Neural cell (in vitro differentiated cells): ENCODE measurements at regions not wholly inside any gene's neighbourhood (a gene's known extent, or its start where the extent isn't known, plus 50 kb on each side); places are given as distances from the start of the nearest gene placed in this dataset.

Experiments used
- H2AFZ ChIP-seq: fragments of 200-600, 300-800 bp; sonication (generic), shearing (Covaris generic); 2 replicates; pipeline ENCODE4 v1.6.0; 2014; ENCODE audit warnings: low read depth, mild to moderate bottlenecking, antibody characterized with exemption, low read length, moderate library complexity
- H3F3A ChIP-seq: fragments of 200-600 bp; shearing (Covaris generic); 2 replicates; pipeline ENCODE4 v1.6.1; 2016; ENCODE audit warnings: mild to moderate bottlenecking, moderate library complexity, mixed read lengths, antibody characterized with exemption, low read length; ENCODE audit not compliant: insufficient read depth, poor library complexity, severe bottlenecking
- H3K27ac ChIP-seq: fragments of 200-600, 300-800 bp; sonication (generic), shearing (Covaris generic); 2 replicates; pipeline ENCODE4 v1.5.1; 2014; ENCODE audit warnings: mild to moderate bottlenecking, low read length, moderate library complexity
- H3K27me3 ChIP-seq: fragments of 300-800, 200-600 bp; sonication (generic), shearing (Covaris generic); 2 replicates; pipeline ENCODE4 v1.6.0; 2014; ENCODE audit warnings: mild to moderate bottlenecking, low read depth, low read length, moderate library complexity; ENCODE audit not compliant: insufficient read depth
- H3K36me3 ChIP-seq: fragments of 300-800, 200-600 bp; sonication (generic), shearing (Covaris generic); 2 replicates; pipeline ENCODE4 v1.5.1; 2014; ENCODE audit warnings: mild to moderate bottlenecking, antibody characterized with exemption, low read length, moderate library complexity; ENCODE audit not compliant: insufficient read depth
- H3K4me2 ChIP-seq: fragments of 300-800, 200-600 bp; sonication (generic), shearing (Covaris generic); 2 replicates; pipeline ENCODE4 v1.6.0; 2014; ENCODE audit warnings: mild to moderate bottlenecking, low read length
- H3K4me3 ChIP-seq: fragments of 300-800, 200-600 bp; sonication (generic), shearing (Covaris generic); 2 replicates; pipeline ENCODE4 v1.5.1; 2014; ENCODE audit warnings: mild to moderate bottlenecking, low read length, moderate library complexity
- H3K79me2 ChIP-seq: fragments of 200-600 bp; shearing (Covaris generic); replicated peaks from 2 replicates; pipeline ENCODE4 v1.6.0; 2014; ENCODE audit warnings: mild to moderate bottlenecking, low read length, moderate library complexity; ENCODE audit not compliant: insufficient read depth
- H3K9ac ChIP-seq: fragments of 300-800, 200-600 bp; sonication (generic), shearing (Covaris generic); 2 replicates; pipeline ENCODE4 v1.6.1; 2016; ENCODE audit warnings: mild to moderate bottlenecking, low read length, mixed read lengths
- H3K9me2 ChIP-seq: fragments of 200-600 bp; shearing (Covaris generic); 2 replicates; pipeline ENCODE4 v1.6.1; 2016; ENCODE audit warnings: mild to moderate bottlenecking, low read length, mixed read lengths; ENCODE audit not compliant: insufficient read depth
- H3K9me3 ChIP-seq: fragments of 200-600, 300-800 bp; sonication (generic), shearing (Covaris generic); 2 replicates; pipeline ENCODE4 v1.6.1; 2016; ENCODE audit warnings: mild to moderate bottlenecking, mixed run types, low read length, moderate library complexity, mixed read lengths
- H4K20me1 ChIP-seq: fragments of 200-600 bp; shearing (Covaris generic); 2 replicates; pipeline ENCODE4 v1.6.1; 2016; ENCODE audit warnings: mild to moderate bottlenecking, mixed run types; ENCODE audit not compliant: insufficient read depth
- CTCF ChIP-seq: fragments of 450-650 bp; IDR thresholded peaks from 2 replicates; pipeline ENCODE4 v1.5.1; 2014; ENCODE audit warnings: antibody characterized with exemption, mild to moderate bottlenecking, moderate library complexity; ENCODE audit not compliant: poor library complexity, severe bottlenecking
- EP300 ChIP-seq: fragments of 450-650 bp; conservative IDR thresholded peaks from 2 replicates; pipeline ENCODE4 v1.6.1; 2014; ENCODE audit warnings: antibody characterized with exemption, mild to moderate bottlenecking, moderate library complexity; ENCODE audit not compliant: poor library complexity, severe bottlenecking
- EZH2 ChIP-seq: fragments of 200-600, 300-800 bp; shearing (Covaris generic), sonication (generic); IDR thresholded peaks from 2 replicates; pipeline ENCODE4 v1.6.1; 2014; ENCODE audit warnings: antibody characterized with exemption, low read length, borderline replicate concordance, mild to moderate bottlenecking; ENCODE audit not compliant: insufficient read depth, poor library complexity, severe bottlenecking
- MXI1 ChIP-seq: fragments of 450-650 bp; conservative IDR thresholded peaks from 2 replicates; pipeline ENCODE4 v1.6.1; 2014; ENCODE audit warnings: antibody characterized with exemption, mild to moderate bottlenecking; ENCODE audit not compliant: poor library complexity, severe bottlenecking
- POLR2AphosphoS5 ChIP-seq: IDR thresholded peaks from 2 replicates; pipeline ENCODE4 v1.6.1; 2012
- RAD21 ChIP-seq: fragments of 450-650 bp; conservative IDR thresholded peaks from 2 replicates; pipeline ENCODE4 v1.6.1; 2014; ENCODE audit warnings: antibody characterized with exemption, mild to moderate bottlenecking, moderate library complexity
- REST ChIP-seq: IDR thresholded peaks from 2 replicates; pipeline ENCODE4 v1.6.1; 2012; ENCODE audit warnings: borderline replicate concordance
- SMC3 ChIP-seq: fragments of 450-650 bp; conservative IDR thresholded peaks from 2 replicates; pipeline ENCODE4 v1.6.1; 2014; ENCODE audit warnings: antibody characterized with exemption, mild to moderate bottlenecking, moderate library complexity; ENCODE audit not compliant: poor library complexity
- TAF1 ChIP-seq: IDR thresholded peaks from 2 replicates; pipeline ENCODE4 v1.6.1; 2012; ENCODE audit warnings: low read depth

DNA sequence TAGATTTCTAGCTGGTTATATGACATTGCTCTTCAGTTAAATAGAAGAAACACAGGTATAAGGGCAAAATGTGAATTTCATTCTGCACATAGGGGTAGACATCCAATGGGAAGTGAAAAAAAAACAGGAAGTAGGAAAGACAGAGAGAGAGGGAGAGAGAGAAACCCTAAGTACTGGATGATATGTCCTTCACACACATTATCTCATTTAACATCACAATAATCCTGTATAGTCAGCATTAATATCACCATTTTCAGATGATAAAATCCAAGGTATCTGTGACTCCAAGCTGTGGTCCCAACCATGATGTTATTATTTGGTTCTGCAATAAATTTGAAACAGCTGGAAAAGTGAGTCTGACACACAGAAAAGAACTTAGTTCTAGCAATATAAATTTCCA, 759.9 kb downstream of the SATB2 start:
- Histone ChIP-seq H2AFZ (no peak overlapping the region), H3F3A (no peaks in the 10 kb centered on the region), H3K79me2 (no peaks in the 10 kb centered on the region), H4K20me1 (no peaks in the 10 kb centered on the region), H3K4me2 (no peak overlapping the region), H3K36me3 (no peaks in the 10 kb centered on the region), H3K9me2 (no peaks in the 10 kb centered on the region), H3K9ac (no peak overlapping the region), H3K9me3 (no peaks in the 10 kb centered on the region), H3K4me3 (no peak overlapping the region), H3K27me3 (no peaks in the 10 kb centered on the region), H3K27ac (no peak overlapping the region)
- TF ChIP-seq CTCF, result no peak
- no peak for TF ChIP-seq EP300
- no peak for TF ChIP-seq REST
- TF ChIP-seq SMC3, result no peak
- no peak for TF ChIP-seq MXI1
- no peak for TF ChIP-seq POLR2AphosphoS5
- TF ChIP-seq RAD21, result no peak
- no peak for TF ChIP-seq TAF1
- TF ChIP-seq EZH2, result no peak

DNA sequence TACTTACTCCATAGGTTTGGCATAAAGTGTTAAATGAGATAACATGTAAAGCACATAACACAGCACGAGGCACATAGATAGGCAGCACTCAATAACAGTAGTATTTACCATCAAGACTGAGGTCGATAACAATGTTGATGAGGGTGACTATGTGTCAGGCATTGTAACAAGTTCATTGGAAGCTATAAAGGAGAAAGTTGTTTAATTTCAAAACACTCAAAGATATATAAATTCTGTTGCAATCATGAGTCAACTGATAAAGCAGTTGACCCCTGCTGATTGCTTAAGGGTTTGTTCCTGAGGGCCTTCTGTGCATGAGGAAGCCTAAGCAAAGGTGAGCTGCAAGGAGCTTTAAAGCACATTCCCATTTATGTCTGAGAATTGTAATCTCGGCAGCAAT, 760.5 kb downstream of the SATB2 start:
- Histone ChIP-seq H3F3A (no peaks in the 10 kb centered on the region), H2AFZ (no peak overlapping the region)
- no peak for TF ChIP-seq RAD21
- no peak for TF ChIP-seq POLR2AphosphoS5
- no peak for TF ChIP-seq MXI1
- no peak for TF ChIP-seq REST
- no peak for TF ChIP-seq TAF1
- TF ChIP-seq CTCF, result no peak
- TF ChIP-seq EZH2, result no peak
- no peak for TF ChIP-seq SMC3
- no peak for TF ChIP-seq EP300

More for the DNA sequence above, 760.5 kb downstream of the SATB2 start:
- H4K20me1 ChIP-seq, result no peaks in the 10 kb centered on the region
- no peak overlapping the region for H3K27ac ChIP-seq
- no peaks in the 10 kb centered on the region for H3K36me3 ChIP-seq
- H3K9me2 ChIP-seq, result no peaks in the 10 kb centered on the region
- H3K79me2 ChIP-seq, result no peaks in the 10 kb centered on the region
- no peak overlapping the region for H3K4me3 ChIP-seq
- H3K9ac ChIP-seq, result no peak overlapping the region
- no peaks in the 10 kb centered on the region for H3K9me3 ChIP-seq
- H3K27me3 ChIP-seq, result no peaks in the 10 kb centered on the region
- no peak overlapping the region for H3K4me2 ChIP-seq
